ENCODE measurements at regions not wholly inside any gene's neighbourhood (a gene's known extent, or its start where the extent isn't known, plus 50 kb on each side); places are given as distances from the start of the nearest gene placed in this dataset.

DNA sequence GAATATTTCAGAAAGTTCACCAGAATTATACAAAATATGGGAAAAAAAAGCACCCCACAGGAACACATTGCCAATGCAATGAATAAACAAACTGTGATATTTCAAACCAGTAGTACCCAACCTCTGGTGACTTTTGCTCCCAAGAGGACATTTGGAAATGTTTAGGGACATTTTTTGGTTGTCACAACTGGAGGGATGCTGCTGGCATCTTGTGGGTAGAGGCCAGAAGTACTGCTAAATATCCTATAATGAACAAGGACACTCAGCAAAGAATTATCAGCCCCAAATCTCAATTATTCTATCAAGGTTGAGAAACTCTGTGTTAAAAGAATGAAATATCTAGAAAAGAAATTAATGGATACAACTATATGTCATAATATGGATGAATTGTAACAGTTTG is 1334.4 kb upstream of the FLRT2 start:
- TF ChIP-seq POLR2A (IDR thresholded peaks at IDR 0.05) (no peak), POLR2AphosphoS5 (IDR thresholded peaks at IDR 0.05) (no peak)
- TF ChIP-seq, protein P1, sequence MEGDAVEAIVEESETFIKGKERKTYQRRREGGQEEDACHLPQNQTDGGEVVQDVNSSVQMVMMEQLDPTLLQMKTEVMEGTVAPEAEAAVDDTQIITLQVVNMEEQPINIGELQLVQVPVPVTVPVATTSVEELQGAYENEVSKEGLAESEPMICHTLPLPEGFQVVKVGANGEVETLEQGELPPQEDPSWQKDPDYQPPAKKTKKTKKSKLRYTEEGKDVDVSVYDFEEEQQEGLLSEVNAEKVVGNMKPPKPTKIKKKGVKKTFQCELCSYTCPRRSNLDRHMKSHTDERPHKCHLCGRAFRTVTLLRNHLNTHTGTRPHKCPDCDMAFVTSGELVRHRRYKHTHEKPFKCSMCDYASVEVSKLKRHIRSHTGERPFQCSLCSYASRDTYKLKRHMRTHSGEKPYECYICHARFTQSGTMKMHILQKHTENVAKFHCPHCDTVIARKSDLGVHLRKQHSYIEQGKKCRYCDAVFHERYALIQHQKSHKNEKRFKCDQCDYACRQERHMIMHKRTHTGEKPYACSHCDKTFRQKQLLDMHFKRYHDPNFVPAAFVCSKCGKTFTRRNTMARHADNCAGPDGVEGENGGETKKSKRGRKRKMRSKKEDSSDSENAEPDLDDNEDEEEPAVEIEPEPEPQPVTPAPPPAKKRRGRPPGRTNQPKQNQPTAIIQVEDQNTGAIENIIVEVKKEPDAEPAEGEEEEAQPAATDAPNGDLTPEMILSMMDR (IDR thresholded peaks at IDR 0.05), result no peak

Measured in transverse colon (tissue), 4 donors.